Ovary (tissue), 7 donors: ENCODE measurements at regions not wholly inside any gene's neighbourhood (a gene's known extent, or its start where the extent isn't known, plus 50 kb on each side); places are given as distances from the start of the nearest gene placed in this dataset.

ENCODE experiments used
- DNase-seq, 5 donors: peaks; one replicate each; pipeline ENCODE4 v3.0.0-alpha.2; 2019 to 2020
- H3K27ac ChIP-seq, 2 donors: fragments of 200-600 bp; one replicate each; pipeline versions ENCODE4 v1.5.1 to v1.8.0; 2019 to 2022
- H3K27me3 ChIP-seq: fragments of 200-600 bp; one replicate; pipeline ENCODE4 v1.8.0; 2022
- H3K36me3 ChIP-seq: fragments of 200-600 bp; sonication (generic); one replicate; pipeline ENCODE4 v1.5.1; 2019
- H3K4me1 ChIP-seq: one replicate; pipeline ENCODE4 v1.8.1; 2013; ENCODE audit warnings: mild to moderate bottlenecking, moderate library complexity; ENCODE audit not compliant: insufficient read depth
- H3K4me3 ChIP-seq: fragments of 200-600 bp; sonication (generic); one replicate; pipeline ENCODE4 v1.5.1; 2017
- H3K9me3 ChIP-seq, 2 donors: fragments of 200-600 bp in 1 of 2; sonication (generic) in 1 of 2; one replicate each; pipeline versions ENCODE4 v1.5.1 to v1.8.1; 2013 to 2019; ENCODE audit warnings: mild to moderate bottlenecking in 1 of 2, moderate library complexity in 1 of 2
- CTCF ChIP-seq, 3 donors: fragments of 450-650 bp in 2 of 3; fragments of 200-600 bp in 1 of 3; IDR thresholded peaks; one replicate each; pipeline versions ENCODE4 v1.5.1 to v1.8.0; 2016 to 2022; ENCODE audit warnings: antibody characterized with exemption in 3 of 3, mild to moderate bottlenecking in 1 of 3
- EP300 ChIP-seq: sonication (generic); formaldehyde crosslinking; IDR thresholded peaks from one replicate; pipeline ENCODE4 v1.6.1; 2017; ENCODE audit warnings: antibody characterized with exemption
- POLR2A ChIP-seq: fragments of 450-650 bp; IDR thresholded peaks from one replicate; pipeline ENCODE4 v1.6.1; 2017; ENCODE audit warnings: antibody characterized with exemption, mild to moderate bottlenecking, moderate library complexity
- WGBS, 3 donors: extraction: QIAGEN DNeasy Blood & Tissue Kit in 1 of 3; methylation state at CpG; one replicate each; pipeline versions ENCODE4 v1.1.5 to v1.1.7; 2013 to 2017; 5-methylcytosine and 5-hydroxymethylcytosine counted together
- intact Hi-C, 4 donors: fragments of 100-400 bp; cut with DNase I; formaldehyde crosslinking; loops; one replicate each; pipeline versions ENCODE4 v1.11.0 to v1.15.1; 2022 to 2023
- donor health status: DM: no; HTN: no; CAD: no; lungs with moderate emphysema.
- donor health status: DM: no; HTN: no; CAD: no.
- donor health status: Bipolar disorder and iron deficiency.
- donor health status: DM: no; HTN: no; CAD: no.
- donor health status: DM: yes; HTN: yes; CAD: no.

DNA sequence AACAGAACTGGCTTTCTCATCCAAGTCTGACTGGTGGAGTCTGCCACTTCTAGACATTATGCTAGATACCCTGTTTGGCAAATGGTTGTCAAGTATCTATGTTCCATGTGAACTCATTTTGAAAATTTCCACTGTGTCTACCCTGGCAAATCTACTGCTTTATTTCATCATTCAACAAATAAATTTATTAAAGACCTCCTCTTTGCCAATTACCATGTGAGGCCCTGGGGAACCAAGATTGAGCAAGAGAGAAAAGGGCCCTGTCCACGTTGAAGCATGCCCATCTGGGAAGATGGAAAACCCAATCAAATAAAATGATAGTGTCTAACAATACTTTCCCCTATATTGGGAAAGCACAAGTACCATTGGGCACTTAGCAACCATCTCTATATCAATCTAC, 582.4 kb downstream of the IRS1 start:
- DNase-seq = no peak
- Histone ChIP-seq H3K4me3 (no peak overlapping the region), H3K36me3 (no peaks in the 10 kb centered on the region), H3K27ac (no peak overlapping the region), H3K4me1 (peaks cover 1% of the 10 kb centered on the region), H3K27me3 (no peaks in the 10 kb centered on the region), H3K9me3 (no peaks in the 10 kb centered on the region)
- intact Hi-C loops = loop anchor here in 2 of 4 donors (5.0 to 10.0 kb wide), 2 partner anchors 578 to 580 kb away; partner anchors contain the start of gene IRS1 (in 2 of the 2)
- WGBS, 3 donors = 78 to 90% (median 87%) methylated on average over 1 of the region's 1 CpG
- no peak for TF ChIP-seq EP300
- TF ChIP-seq CTCF (IDR thresholded peaks at IDR 0.05) = no peak
- TF ChIP-seq POLR2A = no peak

DNA sequence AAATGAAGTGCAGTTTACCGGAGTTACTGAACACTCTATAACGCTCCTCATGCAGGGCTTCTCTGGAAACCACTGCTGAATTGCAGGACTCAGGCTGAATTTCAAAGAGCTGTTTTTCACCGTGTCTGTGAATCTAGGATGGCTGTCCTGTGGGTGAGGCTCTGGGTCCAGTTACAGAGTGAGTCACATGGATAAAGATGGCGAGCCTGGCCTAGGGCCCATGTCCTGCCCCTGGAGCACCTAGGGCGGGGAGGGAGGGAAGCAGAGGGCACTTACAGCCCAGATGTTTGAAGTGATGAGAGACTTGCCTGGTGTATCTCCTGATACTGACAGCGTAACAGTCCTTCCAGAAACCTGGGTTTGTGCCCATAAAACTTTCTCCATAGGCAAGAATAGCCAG, 583.0 kb downstream of the IRS1 start:
- WGBS, 3 donors = 91 to 96% (median 95%) methylated on average over 6 of the region's 6 CpGs
- Histone ChIP-seq H3K4me3 (no peak overlapping the region), H3K27me3 (no peaks in the 10 kb centered on the region), H3K36me3 (no peaks in the 10 kb centered on the region), H3K4me1 (peaks cover 1% of the 10 kb centered on the region), H3K27ac (no peak overlapping the region), H3K9me3 (no peaks in the 10 kb centered on the region)
- TF ChIP-seq EP300 = no peak
- TF ChIP-seq CTCF (IDR thresholded peaks at IDR 0.05) = no peak
- TF ChIP-seq POLR2A = no peak
- intact Hi-C loops = loop anchor here in 2 of 4 donors (5.0 to 10.0 kb wide), 2 partner anchors 578 to 581 kb away; partner anchors contain the start of gene IRS1 (in 2 of the 2)
- no peak for DNase-seq

DNA sequence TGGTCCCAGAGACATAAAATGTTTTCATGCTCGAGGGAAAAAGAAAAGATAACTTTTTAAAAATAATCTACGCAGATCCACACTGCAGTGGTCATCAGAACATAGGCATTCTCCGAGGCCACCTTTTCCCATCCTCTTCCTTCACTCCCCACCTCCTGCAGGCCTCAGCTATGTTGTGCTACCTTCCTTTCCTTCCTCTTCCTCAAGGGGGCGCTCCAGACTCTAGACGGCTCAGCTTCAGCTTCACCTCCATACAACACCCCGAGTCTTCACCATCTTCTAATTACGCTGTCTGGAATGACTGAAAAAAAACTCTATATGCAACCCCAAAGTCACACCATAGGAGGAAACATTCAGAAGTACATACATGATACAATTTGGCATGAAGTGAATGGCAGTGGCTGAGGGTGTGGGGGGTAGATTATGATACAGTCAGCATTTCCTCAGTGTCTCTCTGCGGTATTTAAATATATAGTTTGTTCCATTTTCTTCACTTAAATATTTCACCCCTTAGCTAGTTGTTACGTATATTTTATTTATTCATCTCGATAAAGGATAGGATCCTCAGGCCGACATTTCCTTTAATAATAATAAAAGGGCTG, 583.6 kb downstream of the IRS1 start:
- no peaks in the 10 kb centered on the region for H3K36me3 ChIP-seq
- TF ChIP-seq CTCF (IDR thresholded peaks at IDR 0.05) (peak in 1 of 3 donors; percentile 42), POLR2A (no peak), EP300 (no peak)
- H3K9me3 ChIP-seq = no peaks in the 10 kb centered on the region
- WGBS, 3 donors = 64% methylated on average over 11 of the region's 11 CpGs
- peaks cover 1% of the 10 kb centered on the region for H3K4me1 ChIP-seq
- DNase-seq = peak; percentile 39 to 74 (median 45)
- no peak overlapping the region for H3K27ac ChIP-seq
- H3K27me3 ChIP-seq = no peaks in the 10 kb centered on the region
- no peak overlapping the region for H3K4me3 ChIP-seq
- intact Hi-C loops = loop anchor here in 2 of 4 donors (5.0 to 10.0 kb wide), 2 partner anchors 579 to 581 kb away; partner anchors contain the start of gene IRS1 (in 2 of the 2)

DNA sequence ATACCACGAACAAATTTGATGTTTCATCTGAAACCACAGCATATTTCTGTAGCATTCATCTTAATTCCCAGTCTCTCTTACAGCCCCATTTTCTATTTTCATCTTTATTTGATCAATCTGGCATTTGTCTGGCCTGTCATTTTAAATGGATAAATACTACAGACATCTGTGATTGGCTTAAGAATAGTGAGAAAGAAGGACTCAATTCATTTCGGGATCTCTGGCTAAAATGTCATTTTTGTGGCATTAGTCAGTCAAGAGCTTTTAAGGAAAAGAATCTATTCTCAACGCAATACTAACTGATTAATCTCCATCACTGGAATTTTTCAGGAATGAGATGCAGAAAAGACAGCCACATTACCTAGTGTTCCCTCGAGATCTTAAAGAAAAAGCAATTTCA, 585.9 kb downstream of the IRS1 start:
- H3K36me3 ChIP-seq = no peaks in the 10 kb centered on the region
- 56 to 63% (median 59%) methylated on average over 4 of the region's 4 CpGs for WGBS, 3 donors
- DNase-seq = no peak
- no peak overlapping the region for H3K4me3 ChIP-seq
- TF ChIP-seq POLR2A (no peak), EP300 (no peak), CTCF (IDR thresholded peaks at IDR 0.05) (no peak)
- intact Hi-C loops = loop anchor here in 1 of 4 donors (10.0 kb wide), 1 partner anchor 581 kb away; the partner anchor contains the start of gene IRS1
- no peaks in the 10 kb centered on the region for H3K9me3 ChIP-seq
- H3K27ac ChIP-seq = no peak overlapping the region
- no peaks in the 10 kb centered on the region for H3K27me3 ChIP-seq
- H3K4me1 ChIP-seq = peaks cover 1% of the 10 kb centered on the region
